Activated naive CD4-positive, alpha-beta T cell treated with anti-CD3 and anti-CD28 coated beads, Interleukin-2, amount 10 ng/mL, durations not matched to agents 7 days and 5 days (primary cell): ENCODE measurements at regions not wholly inside any gene's neighbourhood (a gene's known extent, or its start where the extent isn't known, plus 50 kb on each side); places are given as distances from the start of the nearest gene placed in this dataset.

Source experiments
- CTCF ChIA-PET: fragments of 350-600 bp; sonication (Branson Sonifier 250); formaldehyde crosslinking; loops from one replicate; lab custom pipeline; 2021; ENCODE audit warnings: antibody characterized with exemption; lab: Charles Lee
- DNase-seq: peaks from one replicate; pipeline ENCODE4 v3.0.0-alpha.2; 2020
- H3K27ac Mint-ChIP-seq: one replicate; pipeline ENCODE4 v1.8.0; 2021; ENCODE audit warnings: mild to moderate bottlenecking, moderate library complexity, mixed read lengths
- H3K27me3 Mint-ChIP-seq: one replicate; pipeline ENCODE4 v1.8.0; 2021; ENCODE audit warnings: mild to moderate bottlenecking, mixed read lengths
- H3K36me3 Mint-ChIP-seq: one replicate; pipeline ENCODE4 v1.8.0; 2021; ENCODE audit warnings: mixed read lengths
- H3K4me1 Mint-ChIP-seq: one replicate; pipeline ENCODE4 v1.8.0; 2021; ENCODE audit warnings: mixed read lengths
- H3K4me3 Mint-ChIP-seq: one replicate; pipeline ENCODE4 v1.8.0; 2021; ENCODE audit warnings: mild to moderate bottlenecking, moderate library complexity, mixed read lengths
- H3K9me3 Mint-ChIP-seq: one replicate; pipeline ENCODE4 v1.8.0; 2021; ENCODE audit warnings: mixed read lengths

GRCh38 chr13:95480131-95480545 is 72.4 kb upstream of the CLDN10 start:
- no peaks in the 10 kb centered on the region for H3K36me3 Mint-ChIP-seq
- peaks cover 17% of the 10 kb centered on the region for H3K4me1 Mint-ChIP-seq
- no peak overlapping the region for H3K27ac Mint-ChIP-seq
- no peak for DNase-seq
- no peaks in the 10 kb centered on the region for H3K9me3 Mint-ChIP-seq
- peaks cover 13% of the 10 kb centered on the region for H3K27me3 Mint-ChIP-seq
- CTCF ChIA-PET = interaction anchor here (0.7 to 4.1 kb wide), 6 partner anchors 11 to 291 kb away, joined by 3 to 25 read pairs (median 8); no protein-coding TSS in a partner anchor
- no peak overlapping the region for H3K4me3 Mint-ChIP-seq

GRCh38 chr13:95480791-95481780 is 71.4 kb upstream of the CLDN10 start:
- no peak overlapping the region for H3K4me3 Mint-ChIP-seq
- peaks cover 17% of the 10 kb centered on the region for H3K4me1 Mint-ChIP-seq
- no peak for DNase-seq
- no peaks in the 10 kb centered on the region for H3K36me3 Mint-ChIP-seq
- peaks cover 13% of the 10 kb centered on the region for H3K27me3 Mint-ChIP-seq
- no peak overlapping the region for H3K27ac Mint-ChIP-seq
- H3K9me3 Mint-ChIP-seq = no peaks in the 10 kb centered on the region
- CTCF ChIA-PET = interaction anchor here (0.6 to 2.4 kb wide), 5 partner anchors 10 to 292 kb away, joined by 3 to 11 read pairs (median 4); no protein-coding TSS in a partner anchor

GRCh38 chr13:95484052-95484451 is 68.5 kb upstream of the CLDN10 start:
- Mint-ChIP-seq H3K27ac (no peak overlapping the region), H3K27me3 (peaks cover 9% of the 10 kb centered on the region), H3K36me3 (no peaks in the 10 kb centered on the region), H3K4me3 (no peak overlapping the region), H3K4me1 (peaks cover 9% of the 10 kb centered on the region), H3K9me3 (no peaks in the 10 kb centered on the region)
- CTCF ChIA-PET = interaction anchor here (1.0 to 1.1 kb wide), 2 partner anchors 9 to 292 kb away, joined by 3 read pairs; no protein-coding TSS in a partner anchor
- no peak for DNase-seq

GRCh38 chr13:95485045-95485517 is 67.4 kb upstream of the CLDN10 start:
- Mint-ChIP-seq H3K9me3 (no peaks in the 10 kb centered on the region), H3K4me1 (peaks cover 4% of the 10 kb centered on the region), H3K36me3 (no peaks in the 10 kb centered on the region), H3K4me3 (no peak overlapping the region), H3K27me3 (peaks cover 5% of the 10 kb centered on the region), H3K27ac (no peak overlapping the region)
- DNase-seq = no peak
- CTCF ChIA-PET = interaction anchor here (0.6 to 1.4 kb wide), 3 partner anchors 9 to 296 kb away, joined by 3 to 4 read pairs (median 3); no protein-coding TSS in a partner anchor

- Mint-ChIP-seq H3K9me3 (no peaks in the 10 kb centered on the region), H3K4me3 (no peak overlapping the region), H3K27me3 (no peaks in the 10 kb centered on the region), H3K36me3 (no peaks in the 10 kb centered on the region), H3K4me1 (no peaks in the 10 kb centered on the region), H3K27ac (no peak overlapping the region)
- CTCF ChIA-PET = interaction anchor here (1.2 to 1.4 kb wide), 2 partner anchors 8 to 296 kb away, joined by 3 read pairs; no protein-coding TSS in a partner anchor
- no peak for DNase-seq
These were observed 66.9 kb upstream of the CLDN10 start for GRCh38 chr13:95485518-95486144.

- H3K27me3 Mint-ChIP-seq = peaks cover 6% of the 10 kb centered on the region
- no peak overlapping the region for H3K27ac Mint-ChIP-seq
- no peak overlapping the region for H3K4me3 Mint-ChIP-seq
- CTCF ChIA-PET = interaction anchor here (3.6 kb wide), 1 partner anchor 341 kb away, joined by 9 read pairs; no protein-coding TSS in a partner anchor
- H3K36me3 Mint-ChIP-seq = no peaks in the 10 kb centered on the region
- H3K9me3 Mint-ChIP-seq = no peaks in the 10 kb centered on the region
- H3K4me1 Mint-ChIP-seq = no peaks in the 10 kb centered on the region
- DNase-seq = no peak
These were observed 60.3 kb upstream of the CLDN10 start for GRCh38 chr13:95492044-95492801.

GRCh38 chr13:95494082-95494681 is 58.3 kb upstream of the CLDN10 start:
- Mint-ChIP-seq H3K4me3 (no peak overlapping the region), H3K27ac (no peak overlapping the region), H3K27me3 (peaks cover 10% of the 10 kb centered on the region), H3K36me3 (no peaks in the 10 kb centered on the region), H3K4me1 (no peaks in the 10 kb centered on the region), H3K9me3 (no peaks in the 10 kb centered on the region)
- CTCF ChIA-PET = interaction anchor here (0.7 to 3.6 kb wide), 3 partner anchors 9 to 339 kb away, joined by 3 to 9 read pairs (median 3); no protein-coding TSS in a partner anchor
- DNase-seq = no peak

GRCh38 chr13:95496485-95496884 is 56.0 kb upstream of the CLDN10 start:
- DNase-seq = no peak
- H3K27me3 Mint-ChIP-seq = peaks cover 16% of the 10 kb centered on the region
- no peaks in the 10 kb centered on the region for H3K36me3 Mint-ChIP-seq
- H3K27ac Mint-ChIP-seq = no peak overlapping the region
- CTCF ChIA-PET = no interaction called here
- no peaks in the 10 kb centered on the region for H3K4me1 Mint-ChIP-seq
- H3K4me3 Mint-ChIP-seq = no peak overlapping the region
- no peaks in the 10 kb centered on the region for H3K9me3 Mint-ChIP-seq

- no peak overlapping the region for H3K27ac Mint-ChIP-seq
- H3K36me3 Mint-ChIP-seq = no peaks in the 10 kb centered on the region
- H3K4me3 Mint-ChIP-seq = no peak overlapping the region
- no peaks in the 10 kb centered on the region for H3K9me3 Mint-ChIP-seq
- H3K27me3 Mint-ChIP-seq = peaks cover 16% of the 10 kb centered on the region
- CTCF ChIA-PET = no interaction called here
- no peaks in the 10 kb centered on the region for H3K4me1 Mint-ChIP-seq
- DNase-seq = no peak
These were observed 55.1 kb upstream of the CLDN10 start for GRCh38 chr13:95497381-95497807.

- H3K4me1 Mint-ChIP-seq = no peaks in the 10 kb centered on the region
- no peak overlapping the region for H3K27ac Mint-ChIP-seq
- CTCF ChIA-PET = no interaction called here
- no peak overlapping the region for H3K4me3 Mint-ChIP-seq
- DNase-seq = no peak
- H3K36me3 Mint-ChIP-seq = no peaks in the 10 kb centered on the region
- H3K27me3 Mint-ChIP-seq = peaks cover 16% of the 10 kb centered on the region
- no peaks in the 10 kb centered on the region for H3K9me3 Mint-ChIP-seq
These were observed 53.6 kb upstream of the CLDN10 start for GRCh38 chr13:95498886-95499285.

- no peak overlapping the region for H3K4me3 Mint-ChIP-seq
- H3K36me3 Mint-ChIP-seq = no peaks in the 10 kb centered on the region
- H3K27me3 Mint-ChIP-seq = peaks cover 16% of the 10 kb centered on the region
- no peaks in the 10 kb centered on the region for H3K4me1 Mint-ChIP-seq
- H3K27ac Mint-ChIP-seq = no peak overlapping the region
- CTCF ChIA-PET = no interaction called here
- no peak for DNase-seq
- no peaks in the 10 kb centered on the region for H3K9me3 Mint-ChIP-seq
These were observed 52.5 kb upstream of the CLDN10 start for GRCh38 chr13:95499811-95500712.

- no peak for DNase-seq
- no peak overlapping the region for H3K27ac Mint-ChIP-seq
- no peaks in the 10 kb centered on the region for H3K4me1 Mint-ChIP-seq
- H3K9me3 Mint-ChIP-seq = no peaks in the 10 kb centered on the region
- no peaks in the 10 kb centered on the region for H3K36me3 Mint-ChIP-seq
- H3K4me3 Mint-ChIP-seq = no peak overlapping the region
- peaks cover 10% of the 10 kb centered on the region for H3K27me3 Mint-ChIP-seq
- CTCF ChIA-PET = no interaction called here
These were observed 50.3 kb upstream of the CLDN10 start for GRCh38 chr13:95502216-95502615.
